Lower leg skin (tissue), 4 donors: ENCODE measurements at regions not wholly inside any gene's neighbourhood (a gene's known extent, or its start where the extent isn't known, plus 50 kb on each side); places are given as distances from the start of the nearest gene placed in this dataset.

ENCODE experiments used
- DNase-seq, 2 donors: peaks; one replicate each; pipeline ENCODE4 v3.0.0-alpha.2; 2019; ENCODE audit warnings: low spot score in 2 of 2
- H3K4me3 ChIP-seq: fragments of 200-600 bp; sonication (generic); 2 replicates; pipeline ENCODE4 v1.5.1; 2017; ENCODE audit warnings: mild to moderate bottlenecking, low read depth; ENCODE audit not compliant: poor library complexity, severe bottlenecking
- CTCF ChIP-seq, 3 donors: fragments of 450-650 bp; IDR thresholded peaks; one replicate each; pipeline ENCODE4 v1.5.1; 2016; ENCODE audit warnings: antibody characterized with exemption in 3 of 3, mild to moderate bottlenecking in 3 of 3, moderate library complexity in 2 of 3
- POLR2A ChIP-seq, 2 donors: fragments of 450-650 bp; IDR thresholded peaks; one replicate each; pipeline ENCODE4 v1.6.1; 2016 to 2017; ENCODE audit warnings: antibody characterized with exemption in 2 of 2, mild to moderate bottlenecking in 1 of 2, moderate library complexity in 1 of 2
- WGBS, 2 donors: methylation state at CpG; one replicate each; pipeline ENCODE4 v1.1.5; 2018; 5-methylcytosine and 5-hydroxymethylcytosine counted together
- intact Hi-C: fragments of 100-400 bp; cut with DNase I; formaldehyde crosslinking; loops from one replicate; pipeline ENCODE4 v1.15.0; 2023; ENCODE audit warnings: low total_unique reads

DNA sequence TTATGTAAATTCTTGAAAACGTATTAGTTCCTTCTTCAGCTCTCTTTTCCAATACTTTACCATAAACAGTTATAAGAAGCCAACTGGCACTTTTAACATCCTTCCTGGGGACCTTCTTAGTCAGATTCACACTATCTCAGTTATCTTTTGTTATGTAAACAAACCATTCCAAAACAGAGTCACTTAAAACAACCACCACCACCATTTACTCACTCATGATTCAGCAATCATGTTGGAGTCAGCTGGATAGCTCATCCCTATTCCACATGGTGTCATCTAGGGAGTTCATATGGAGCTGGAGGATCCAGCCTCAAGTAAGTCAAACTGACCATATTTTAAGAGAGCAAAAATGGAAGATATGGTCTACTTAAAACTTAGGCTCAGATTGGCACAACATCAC, 240.3 kb upstream of the IRX3 start:
- no peak overlapping the region for H3K4me3 ChIP-seq
- 79 to 87% methylated on average over 1 of the region's 1 CpG for WGBS, 2 donors
- intact Hi-C loops = no loop called here
- TF ChIP-seq POLR2A (IDR thresholded peaks at IDR 0.05) (no peak), CTCF (IDR thresholded peaks at IDR 0.05) (no peak)
- DNase-seq = no peak

GRCh38 chr16:54526087-54526486, 239.5 kb upstream of the IRX3 start:
- H3K4me3 ChIP-seq = no peak overlapping the region
- intact Hi-C loops = no loop called here
- no peak for DNase-seq
- WGBS, 2 donors = 86 to 88% methylated on average over 1 of the region's 1 CpG
- TF ChIP-seq CTCF (IDR thresholded peaks at IDR 0.05) (no peak), POLR2A (IDR thresholded peaks at IDR 0.05) (no peak)

GRCh38 chr16:54525104-54525503, 238.5 kb upstream of the IRX3 start:
- WGBS, 2 donors = 75 to 81% methylated on average over 4 of the region's 4 CpGs
- TF ChIP-seq CTCF (IDR thresholded peaks at IDR 0.05) (no peak), POLR2A (IDR thresholded peaks at IDR 0.05) (no peak)
- H3K4me3 ChIP-seq = no peak overlapping the region
- DNase-seq = no peak
- intact Hi-C loops = no loop called here

DNA sequence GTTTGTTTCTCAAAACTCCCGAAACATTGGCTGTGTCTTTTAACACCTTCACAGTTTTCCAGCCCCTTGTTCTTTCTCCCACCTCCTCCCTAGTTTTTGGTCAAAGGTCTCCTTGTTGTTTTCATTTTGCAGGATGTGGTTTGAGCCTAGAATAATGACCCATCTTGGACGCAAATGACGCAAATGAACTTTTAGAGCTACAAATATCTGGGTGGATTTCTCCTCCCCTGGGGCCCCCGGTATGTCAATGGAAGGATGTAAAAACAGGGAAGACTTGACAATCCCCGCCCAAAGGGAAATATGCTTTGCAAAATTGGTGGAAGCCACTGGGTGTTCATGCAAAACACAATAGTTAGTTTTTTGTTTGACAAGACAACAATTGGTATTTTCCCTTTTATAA, 236.0 kb upstream of the IRX3 start:
- DNase-seq = no peak
- H3K4me3 ChIP-seq = no peak overlapping the region
- intact Hi-C loops = loop anchor here (5.0 kb wide), 1 partner anchor 1850 kb away; no protein-coding TSS in a partner anchor
- TF ChIP-seq CTCF (IDR thresholded peaks at IDR 0.05) (no peak), POLR2A (IDR thresholded peaks at IDR 0.05) (no peak)
- 57 to 71% methylated on average over 5 of the region's 5 CpGs for WGBS, 2 donors

DNA sequence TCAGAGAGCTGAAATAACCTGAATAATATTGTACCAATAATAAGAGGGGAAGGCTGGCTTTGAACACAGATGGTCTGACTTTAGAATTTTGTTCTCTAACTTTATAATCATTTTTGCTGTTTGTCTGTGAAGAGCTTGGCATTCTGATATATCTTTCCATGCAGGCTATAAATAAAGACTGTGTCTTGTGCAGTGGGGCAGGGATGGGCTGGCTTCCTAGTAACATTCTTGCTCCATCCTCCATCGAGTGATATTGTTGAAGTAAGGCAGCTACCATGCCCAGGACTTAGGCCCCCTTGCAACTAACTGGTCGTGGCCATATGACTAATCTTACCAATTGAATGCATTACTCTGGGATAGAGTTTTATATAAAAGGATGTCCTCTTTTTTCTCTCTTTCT, 234.7 kb upstream of the IRX3 start:
- no peak for TF ChIP-seq POLR2A (IDR thresholded peaks at IDR 0.05)
- no peak for TF ChIP-seq CTCF (IDR thresholded peaks at IDR 0.05)
- WGBS, 2 donors = 84 to 92% methylated on average over 2 of the region's 2 CpGs

DNA sequence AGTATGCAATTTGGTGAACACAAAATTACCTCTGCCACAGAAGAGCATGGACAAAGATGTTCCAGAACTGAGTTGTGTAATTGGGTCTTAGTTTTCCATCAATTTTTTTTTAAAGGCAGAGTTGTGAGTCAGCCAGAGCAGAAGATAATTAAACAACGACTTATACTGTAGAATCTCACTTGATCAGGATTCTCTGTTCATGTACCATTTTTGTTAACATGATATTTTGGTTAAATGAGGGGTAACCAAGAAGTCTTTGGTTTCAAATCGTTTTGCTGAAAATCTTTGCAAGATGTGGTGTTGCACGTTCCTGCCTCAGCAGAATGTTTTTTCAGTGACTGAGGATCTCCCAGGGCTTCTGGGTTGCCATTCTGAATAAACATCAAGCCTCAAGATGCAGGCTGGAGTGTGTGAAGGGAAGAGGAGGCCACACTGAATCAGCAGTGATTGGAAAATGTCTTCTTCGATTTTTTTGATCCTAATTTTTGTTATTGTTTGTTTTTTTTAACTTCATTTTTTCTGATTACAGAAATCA, 232.6 kb upstream of the IRX3 start:
- intact Hi-C loops = no loop called here
- no peak for TF ChIP-seq POLR2A (IDR thresholded peaks at IDR 0.05)
- no peak for TF ChIP-seq CTCF (IDR thresholded peaks at IDR 0.05)
- H3K4me3 ChIP-seq = no peak overlapping the region
- no peak for DNase-seq
- WGBS, 2 donors = 64 to 74% methylated on average over 4 of the region's 4 CpGs

More for the DNA sequence above, 234.7 kb upstream of the IRX3 start:
- H3K4me3 ChIP-seq = no peak overlapping the region
- intact Hi-C loops = loop anchor here (5.0 kb wide), 1 partner anchor 1849 kb away; no protein-coding TSS in a partner anchor
- DNase-seq = no peak
